Right hindlimb (tissue), 1 donor: ENCODE measurements at regions not wholly inside any gene's neighbourhood (a gene's known extent, or its start where the extent isn't known, plus 50 kb on each side); places are given as distances from the start of the nearest gene placed in this dataset.

Source experiments
- DNase-seq: peaks from one replicate; pipeline ENCODE4 v3.0.0-alpha.2; 2018

- DNase-seq, result no peak
Observed at GRCh38 chr2:123085484-123085883, 939.6 kb upstream of the CNTNAP5 start.

- no peak for DNase-seq
Observed at GRCh38 chr2:123086613-123087385, 938.3 kb upstream of the CNTNAP5 start.

GRCh38 chr2:123091471-123091870 lies 933.6 kb upstream of the CNTNAP5 start:
- no peak for DNase-seq

- no peak for DNase-seq
Observed at GRCh38 chr2:123093199-123093598, 931.9 kb upstream of the CNTNAP5 start.

- no peak for DNase-seq
Observed at GRCh38 chr2:123095219-123095835, 929.8 kb upstream of the CNTNAP5 start.

GRCh38 chr2:123098619-123099018 lies 926.5 kb upstream of the CNTNAP5 start:
- DNase-seq, result no peak

- DNase-seq, result no peak
Observed at GRCh38 chr2:123101434-123101833, 923.7 kb upstream of the CNTNAP5 start.

- DNase-seq, result no peak
Observed at GRCh38 chr2:123103902-123104301, 921.2 kb upstream of the CNTNAP5 start.

- no peak for DNase-seq
Observed at GRCh38 chr2:123116595-123116994, 908.5 kb upstream of the CNTNAP5 start.

GRCh38 chr2:123127236-123127635 lies 897.9 kb upstream of the CNTNAP5 start:
- DNase-seq, result no peak

GRCh38 chr2:123128951-123129350 lies 896.1 kb upstream of the CNTNAP5 start:
- DNase-seq, result no peak

GRCh38 chr2:123136419-123136818 lies 888.7 kb upstream of the CNTNAP5 start:
- no peak for DNase-seq

GRCh38 chr2:123144082-123144481 lies 881.0 kb upstream of the CNTNAP5 start:
- DNase-seq, result no peak

GRCh38 chr2:123153041-123153440 lies 872.0 kb upstream of the CNTNAP5 start:
- no peak for DNase-seq

GRCh38 chr2:123154195-123154594 lies 870.9 kb upstream of the CNTNAP5 start:
- no peak for DNase-seq

GRCh38 chr2:123157016-123157415 lies 868.1 kb upstream of the CNTNAP5 start:
- no peak for DNase-seq

- DNase-seq, result no peak
Observed at GRCh38 chr2:123162400-123163016, 862.6 kb upstream of the CNTNAP5 start.

GRCh38 chr2:123163398-123163797 lies 861.7 kb upstream of the CNTNAP5 start:
- DNase-seq, result no peak

- DNase-seq, result no peak
Observed at GRCh38 chr2:123164216-123164615, 860.9 kb upstream of the CNTNAP5 start.

- DNase-seq, result no peak
Observed at GRCh38 chr2:123165616-123166015, 859.5 kb upstream of the CNTNAP5 start.

GRCh38 chr2:123179526-123179925 lies 845.6 kb upstream of the CNTNAP5 start:
- DNase-seq, result no peak

- DNase-seq, result no peak
Observed at GRCh38 chr2:123195957-123196356, 829.1 kb upstream of the CNTNAP5 start.

GRCh38 chr2:123200035-123200434 lies 825.1 kb upstream of the CNTNAP5 start:
- DNase-seq, result no peak

GRCh38 chr2:123207245-123207644 lies 817.8 kb upstream of the CNTNAP5 start:
- DNase-seq, result no peak
